ENCODE measurements at regions not wholly inside any gene's neighbourhood (a gene's known extent, or its start where the extent isn't known, plus 50 kb on each side); places are given as distances from the start of the nearest gene placed in this dataset.
"Not testable (repeated sequence)": the region's sequence is repeated elsewhere in the genome, so short reads cannot be mapped to it uniquely, and the experiment has no call there.

- TF ChIP-seq POLR2A (IDR thresholded peaks at IDR 0.05; ENCODE audit: low read depth, low read length): no peak
- TF ChIP-seq PAX5 (IDR thresholded peaks at IDR 0.05; ENCODE audit: insufficient read depth, low read length, severe bottlenecking): no peak
- no peak for TF ChIP-seq POU2F2 (IDR thresholded peaks at IDR 0.05; ENCODE audit: low read depth, low read length)
- TF ChIP-seq TAF1 (IDR thresholded peaks at IDR 0.05; ENCODE audit: low read depth, low read length): no peak
- FAIRE-seq: no peak
- no peak for DNase-seq (ENCODE audit: insufficient read length, low spot score)
These were observed 50.1 kb upstream of the LTA4H start for GRCh38 chr12:96085475-96085874.

- FAIRE-seq; DNase-seq (ENCODE audit: insufficient read length, low spot score): not testable (repeated sequence)
These were observed 50.8 kb upstream of the LTA4H start for GRCh38 chr12:96086190-96086589.

- no peak for TF ChIP-seq POU2F2 (IDR thresholded peaks at IDR 0.05; ENCODE audit: low read depth, low read length)
- no peak for TF ChIP-seq POLR2A (IDR thresholded peaks at IDR 0.05; ENCODE audit: low read depth, low read length)
- no peak for TF ChIP-seq POLR2AphosphoS5 (IDR thresholded peaks at IDR 0.05; ENCODE audit: low read depth, low read length)
- TF ChIP-seq PAX5 (IDR thresholded peaks at IDR 0.05; ENCODE audit: insufficient read depth, low read length, severe bottlenecking): no peak
- no peak for TF ChIP-seq SPI1 (IDR thresholded peaks at IDR 0.05; ENCODE audit: low read depth, low read length)
- no peak for TF ChIP-seq TAF1 (IDR thresholded peaks at IDR 0.05; ENCODE audit: low read depth, low read length)
- DNase-seq (ENCODE audit: insufficient read length, low spot score) (no peak), FAIRE-seq (no peak)
These were observed 56.4 kb upstream of the LTA4H start for GRCh38 chr12:96091833-96092232.

GRCh38 chr12:96093543-96094196 is 58.3 kb upstream of the LTA4H start:
- FAIRE-seq (no peak), DNase-seq (ENCODE audit: insufficient read length, low spot score) (no peak)
- no peak for TF ChIP-seq PAX5 (IDR thresholded peaks at IDR 0.05; ENCODE audit: insufficient read depth, low read length, severe bottlenecking)
- TF ChIP-seq TAF1 (IDR thresholded peaks at IDR 0.05; ENCODE audit: low read depth, low read length): no peak
- TF ChIP-seq POLR2A (IDR thresholded peaks at IDR 0.05; ENCODE audit: low read depth, low read length): no peak
- no peak for TF ChIP-seq SPI1 (IDR thresholded peaks at IDR 0.05; ENCODE audit: low read depth, low read length)
- no peak for TF ChIP-seq POU2F2 (IDR thresholded peaks at IDR 0.05; ENCODE audit: low read depth, low read length)
- no peak for TF ChIP-seq POLR2AphosphoS5 (IDR thresholded peaks at IDR 0.05; ENCODE audit: low read depth, low read length)

GRCh38 chr12:96094201-96094600 is 58.8 kb upstream of the LTA4H start:
- FAIRE-seq (no peak), DNase-seq (ENCODE audit: insufficient read length, low spot score) (no peak)
- TF ChIP-seq SPI1 (IDR thresholded peaks at IDR 0.05; ENCODE audit: low read depth, low read length): no peak
- TF ChIP-seq POU2F2 (IDR thresholded peaks at IDR 0.05; ENCODE audit: low read depth, low read length): no peak
- TF ChIP-seq PAX5 (IDR thresholded peaks at IDR 0.05; ENCODE audit: insufficient read depth, low read length, severe bottlenecking): no peak
- no peak for TF ChIP-seq TAF1 (IDR thresholded peaks at IDR 0.05; ENCODE audit: low read depth, low read length)
- TF ChIP-seq POLR2AphosphoS5 (IDR thresholded peaks at IDR 0.05; ENCODE audit: low read depth, low read length): no peak
- no peak for TF ChIP-seq POLR2A (IDR thresholded peaks at IDR 0.05; ENCODE audit: low read depth, low read length)

GRCh38 chr12:96098631-96099030 is 63.2 kb upstream of the LTA4H start:
- FAIRE-seq: no peak
- DNase-seq (ENCODE audit: insufficient read length, low spot score): no peak
- TF ChIP-seq PAX5 (IDR thresholded peaks at IDR 0.05; ENCODE audit: insufficient read depth, low read length, severe bottlenecking) (no peak), TAF1 (IDR thresholded peaks at IDR 0.05; ENCODE audit: low read depth, low read length) (no peak), SPI1 (IDR thresholded peaks at IDR 0.05; ENCODE audit: low read depth, low read length) (no peak)

- FAIRE-seq (no peak), DNase-seq (ENCODE audit: insufficient read length, low spot score) (no peak)
- TF ChIP-seq TAF1 (IDR thresholded peaks at IDR 0.05; ENCODE audit: low read depth, low read length) (no peak), PAX5 (IDR thresholded peaks at IDR 0.05; ENCODE audit: insufficient read depth, low read length, severe bottlenecking) (no peak), POU2F2 (IDR thresholded peaks at IDR 0.05; ENCODE audit: low read depth, low read length) (no peak), POLR2A (IDR thresholded peaks at IDR 0.05; ENCODE audit: low read depth, low read length) (no peak), POLR2AphosphoS5 (IDR thresholded peaks at IDR 0.05; ENCODE audit: low read depth, low read length) (no peak), SPI1 (IDR thresholded peaks at IDR 0.05; ENCODE audit: low read depth, low read length) (no peak)
These were observed 64.0 kb upstream of the LTA4H start for GRCh38 chr12:96099421-96099820.

- TF ChIP-seq POLR2AphosphoS5 (IDR thresholded peaks at IDR 0.05; ENCODE audit: low read depth, low read length) (no peak), PAX5 (IDR thresholded peaks at IDR 0.05; ENCODE audit: insufficient read depth, low read length, severe bottlenecking) (no peak), POU2F2 (IDR thresholded peaks at IDR 0.05; ENCODE audit: low read depth, low read length) (no peak)
- no peak for DNase-seq (ENCODE audit: insufficient read length, low spot score)
These were observed 64.6 kb upstream of the LTA4H start for GRCh38 chr12:96099986-96100385.

GRCh38 chr12:96101806-96102205 is 66.4 kb upstream of the LTA4H start:
- FAIRE-seq: no peak
- TF ChIP-seq SPI1 (IDR thresholded peaks at IDR 0.05; ENCODE audit: low read depth, low read length): no peak
- no peak for TF ChIP-seq POU2F2 (IDR thresholded peaks at IDR 0.05; ENCODE audit: low read depth, low read length)
- TF ChIP-seq POLR2A (IDR thresholded peaks at IDR 0.05; ENCODE audit: low read depth, low read length): no peak
- no peak for TF ChIP-seq POLR2AphosphoS5 (IDR thresholded peaks at IDR 0.05; ENCODE audit: low read depth, low read length)
- DNase-seq (ENCODE audit: insufficient read length, low spot score): no peak

More at GRCh38 chr12:96099986-96100385, 64.6 kb upstream of the LTA4H start:
- FAIRE-seq: no peak

GRCh38 chr12:96103067-96103644 is 67.8 kb upstream of the LTA4H start:
- TF ChIP-seq POU2F2 (IDR thresholded peaks at IDR 0.05; ENCODE audit: low read depth, low read length) (no peak), POLR2A (IDR thresholded peaks at IDR 0.05; ENCODE audit: low read depth, low read length) (no peak), SPI1 (IDR thresholded peaks at IDR 0.05; ENCODE audit: low read depth, low read length) (no peak), POLR2AphosphoS5 (IDR thresholded peaks at IDR 0.05; ENCODE audit: low read depth, low read length) (no peak), PAX5 (IDR thresholded peaks at IDR 0.05; ENCODE audit: insufficient read depth, low read length, severe bottlenecking) (no peak), TAF1 (IDR thresholded peaks at IDR 0.05; ENCODE audit: low read depth, low read length) (no peak)

More at GRCh38 chr12:96103067-96103644, 67.8 kb upstream of the LTA4H start:
- FAIRE-seq: no peak
- no peak for DNase-seq (ENCODE audit: insufficient read length, low spot score)
